Activated CD8-positive, alpha-beta memory T cell treated with anti-CD3 and anti-CD28 coated beads, Interleukin-2, amount 10 ng/mL, durations not matched to agents 7 days and 5 days (primary cell): ENCODE measurements at regions not wholly inside any gene's neighbourhood (a gene's known extent, or its start where the extent isn't known, plus 50 kb on each side); places are given as distances from the start of the nearest gene placed in this dataset.
"Not testable (repeated sequence)": the region's sequence is repeated elsewhere in the genome, so short reads cannot be mapped to it uniquely, and the experiment has no call there.

Experiments
- ATAC-seq: fragments of 150-1000 bp; cut with Tn5 transposase; one replicate; pipeline ENCODE4 v1.10.0; 2021; ENCODE audit warnings: moderate library complexity
- CTCF ChIA-PET: fragments of 350-600 bp; sonication (Branson Sonifier 250); formaldehyde crosslinking; loops from one replicate; lab custom pipeline; 2021; ENCODE audit warnings: antibody characterized with exemption; lab: Charles Lee
- DNase-seq: peaks from one replicate; pipeline ENCODE4 v3.0.0-alpha.2; 2020
- H3K27ac Mint-ChIP-seq: one replicate; pipeline ENCODE4 v1.8.0; 2021; ENCODE audit warnings: mild to moderate bottlenecking, mixed read lengths
- H3K27me3 Mint-ChIP-seq: one replicate; pipeline ENCODE4 v1.8.0; 2021; ENCODE audit warnings: mixed read lengths
- H3K36me3 Mint-ChIP-seq: one replicate; pipeline ENCODE4 v1.8.0; 2021; ENCODE audit warnings: mild to moderate bottlenecking, mixed read lengths
- H3K4me1 Mint-ChIP-seq: one replicate; pipeline ENCODE4 v1.8.0; 2021; ENCODE audit warnings: mixed read lengths
- H3K4me3 Mint-ChIP-seq: one replicate; pipeline ENCODE4 v1.8.0; 2021; ENCODE audit warnings: mild to moderate bottlenecking, moderate library complexity, mixed read lengths
- H3K9me3 Mint-ChIP-seq: one replicate; pipeline ENCODE4 v1.8.0; 2022; ENCODE audit warnings: low read depth, mixed read lengths

DNA sequence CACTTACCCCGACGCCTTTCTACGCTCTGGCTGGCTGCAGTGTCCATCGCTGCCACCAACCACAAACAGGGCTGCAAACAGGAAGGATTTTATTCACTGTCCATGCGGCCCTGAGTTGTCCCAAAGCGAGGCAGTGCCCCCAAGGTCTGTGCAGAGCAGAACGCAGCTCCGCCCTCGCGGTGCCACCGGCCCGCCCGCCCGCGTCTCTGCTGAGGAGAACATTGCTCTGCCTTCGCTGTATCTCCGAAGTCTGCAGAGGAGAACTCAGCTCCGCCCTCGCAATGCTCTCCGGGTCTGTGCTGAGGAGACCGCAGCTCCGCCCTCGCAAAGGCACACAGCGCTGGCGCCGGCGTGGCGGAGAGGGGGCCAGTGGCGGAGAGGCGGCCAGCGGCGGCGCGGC lies 645.1 kb downstream of the FAM72C start:
- ATAC-seq, CTCF ChIA-PET, H3K9me3 Mint-ChIP-seq, H3K27me3 Mint-ChIP-seq, H3K4me3 Mint-ChIP-seq, H3K27ac Mint-ChIP-seq, H3K36me3 Mint-ChIP-seq, H3K4me1 Mint-ChIP-seq: not testable (repeated sequence)
- DNase-seq = peak; percentile 47

DNA sequence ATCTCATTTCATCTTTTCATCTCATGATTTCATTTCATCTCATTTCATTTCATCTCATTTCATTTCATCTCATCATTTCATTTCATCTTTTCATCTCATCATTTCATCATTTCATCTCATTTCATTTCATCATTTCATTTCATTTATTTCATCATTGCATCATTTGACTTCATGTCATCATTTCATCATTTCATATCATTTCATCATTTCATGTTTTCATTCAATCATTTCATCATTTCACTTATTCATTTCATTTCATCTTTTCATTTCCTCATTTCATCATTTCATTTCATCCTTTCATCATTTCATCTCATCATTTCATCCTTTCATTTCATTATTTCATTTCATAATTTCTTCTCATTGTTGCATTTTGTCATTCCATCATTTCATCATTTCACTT lies 660.6 kb downstream of the FAM72C start:
- ATAC-seq, CTCF ChIA-PET, H3K4me1 Mint-ChIP-seq, H3K27ac Mint-ChIP-seq, H3K27me3 Mint-ChIP-seq, H3K36me3 Mint-ChIP-seq, H3K4me3 Mint-ChIP-seq, DNase-seq: not testable (repeated sequence)
- H3K9me3 Mint-ChIP-seq = peaks cover 12% of the 10 kb centered on the region
